NCI-H146 treated with DMSO at 0.1 percent for 48 hours (cell line): ENCODE measurements at regions not wholly inside any gene's neighbourhood (a gene's known extent, or its start where the extent isn't known, plus 50 kb on each side); places are given as distances from the start of the nearest gene placed in this dataset.

Experiments
- DNase-seq: peaks from one replicate; lab custom pipeline; 2025; ENCODE audit not compliant: unreplicated experiment; lab: John Stamatoyannopoulos, UW

- DNase-seq, result no peak
Observed at GRCh38 chr11:10622108-10622507, 53.6 kb upstream of the LYVE1 start.

- no peak for DNase-seq
Observed at GRCh38 chr11:10619131-10619680, 50.7 kb upstream of the LYVE1 start.

GRCh38 chr11:10618490-10618889, 50.0 kb upstream of the LYVE1 start:
- no peak for DNase-seq
